ENCODE measurements at regions not wholly inside any gene's neighbourhood (a gene's known extent, or its start where the extent isn't known, plus 50 kb on each side); places are given as distances from the start of the nearest gene placed in this dataset.
"Not testable (repeated sequence)": the region's sequence is repeated elsewhere in the genome, so short reads cannot be mapped to it uniquely, and the experiment has no call there.

- DNase-seq (ENCODE audit: low spot score): no peak
- in situ Hi-C loops (cut with MboI; ENCODE audit: low pct_unique_long_range_greater_than_20kb, low sequenced_read_pairs, unreplicated experiment): no loop called here
- no peak for TF ChIP-seq CTCF (IDR thresholded peaks at IDR 0.05; ENCODE audit: extremely low read depth, insufficient read depth, missing control alignments)
Measured at GRCh38 chr13:23050126-23050525, 130.7 kb upstream of the SGCG start.

GRCh38 chr13:23053711-23054110 is 127.1 kb upstream of the SGCG start:
- in situ Hi-C loops (cut with MboI; ENCODE audit: low pct_unique_long_range_greater_than_20kb, low sequenced_read_pairs, unreplicated experiment); DNase-seq (ENCODE audit: low spot score): not testable (repeated sequence)

GRCh38 chr13:23059173-23059572 is 121.6 kb upstream of the SGCG start:
- DNase-seq (ENCODE audit: low spot score): no peak
- in situ Hi-C loops (cut with MboI; ENCODE audit: low pct_unique_long_range_greater_than_20kb, low sequenced_read_pairs, unreplicated experiment): no loop called here
- TF ChIP-seq CTCF (IDR thresholded peaks at IDR 0.05; ENCODE audit: extremely low read depth, insufficient read depth, missing control alignments): no peak

- no peak for TF ChIP-seq CTCF (IDR thresholded peaks at IDR 0.05; ENCODE audit: extremely low read depth, insufficient read depth, missing control alignments)
- in situ Hi-C loops (cut with MboI; ENCODE audit: low pct_unique_long_range_greater_than_20kb, low sequenced_read_pairs, unreplicated experiment): no loop called here
Measured at GRCh38 chr13:23060959-23061358, 119.8 kb upstream of the SGCG start.

GRCh38 chr13:23067129-23067528 is 113.7 kb upstream of the SGCG start:
- in situ Hi-C loops (cut with MboI; ENCODE audit: low pct_unique_long_range_greater_than_20kb, low sequenced_read_pairs, unreplicated experiment): no loop called here

More at GRCh38 chr13:23060959-23061358, 119.8 kb upstream of the SGCG start:
- DNase-seq (ENCODE audit: low spot score): no peak

GRCh38 chr13:23069566-23069965 is 111.2 kb upstream of the SGCG start:
- no peak for TF ChIP-seq CTCF (IDR thresholded peaks at IDR 0.05; ENCODE audit: extremely low read depth, insufficient read depth, missing control alignments)
- in situ Hi-C loops (cut with MboI; ENCODE audit: low pct_unique_long_range_greater_than_20kb, low sequenced_read_pairs, unreplicated experiment): no loop called here
- DNase-seq (ENCODE audit: low spot score): no peak

More at GRCh38 chr13:23067129-23067528, 113.7 kb upstream of the SGCG start:
- DNase-seq (ENCODE audit: low spot score): no peak
- no peak for TF ChIP-seq CTCF (IDR thresholded peaks at IDR 0.05; ENCODE audit: extremely low read depth, insufficient read depth, missing control alignments)

GRCh38 chr13:23074075-23074828 is 106.5 kb upstream of the SGCG start:
- TF ChIP-seq CTCF (IDR thresholded peaks at IDR 0.05; ENCODE audit: extremely low read depth, insufficient read depth, missing control alignments): no peak
- DNase-seq (ENCODE audit: low spot score): no peak
- in situ Hi-C loops (cut with MboI; ENCODE audit: low pct_unique_long_range_greater_than_20kb, low sequenced_read_pairs, unreplicated experiment): no loop called here

Measured in GM13977 (cell line).